Stomach (tissue), 8 donors: ENCODE measurements at regions not wholly inside any gene's neighbourhood (a gene's known extent, or its start where the extent isn't known, plus 50 kb on each side); places are given as distances from the start of the nearest gene placed in this dataset.
A peak's percentile ranks its signal among the peaks of the same experiment; 100 is the strongest.

Source experiments
- DNase-seq, 2 donors: peaks; one replicate each; pipeline versions ENCODE4 v3.0.0 to v3.0.0-alpha.2; 2013 to 2019
- H3K27ac ChIP-seq, 5 donors: fragments of 200-600 bp in 4 of 5; sonication (generic) in 4 of 5; one replicate each; pipeline ENCODE4 v1.5.1; 2013 to 2019; ENCODE audit warnings: mild to moderate bottlenecking in 1 of 5, moderate library complexity in 1 of 5
- H3K27me3 ChIP-seq, 3 donors: fragments of 200-600 bp; sonication (generic); one replicate each; pipeline ENCODE4 v1.5.1; 2017 to 2019; ENCODE audit warnings: mixed run types in 1 of 3
- H3K36me3 ChIP-seq, 4 donors: fragments of 200-600 bp; sonication (generic); 1 replicate in 3 of 4; 2 replicates in 1 of 4; pipeline ENCODE4 v1.5.1; 2016 to 2019
- H3K4me1 ChIP-seq, 4 donors: fragments of 200-600 bp; sonication (generic); one replicate each; pipeline ENCODE4 v1.5.1; 2016 to 2019
- H3K4me3 ChIP-seq, 4 donors: fragments of 200-600 bp; sonication (generic) in 3 of 4; one replicate each; pipeline ENCODE4 v1.5.1; 2016 to 2019; ENCODE audit warnings: mild to moderate bottlenecking in 1 of 4
- H3K9me3 ChIP-seq, 4 donors: fragments of 200-600 bp; sonication (generic); one replicate each; pipeline ENCODE4 v1.5.1; 2016 to 2019
- CTCF ChIP-seq, 7 experiments: fragments of 450-650 bp in 4 of 7; fragments of 200-600 bp in 3 of 7; sonication (generic) in 3 of 7; IDR thresholded peaks; one replicate each; pipeline ENCODE4 v1.5.1; 2016 to 2019; ENCODE audit warnings: antibody characterized with exemption in 7 of 7, control low read depth in 2 of 7, mild to moderate bottlenecking in 1 of 7
- EP300 ChIP-seq: sonication (generic); formaldehyde crosslinking; IDR thresholded peaks from one replicate; pipeline ENCODE4 v1.6.1; 2017; ENCODE audit warnings: antibody characterized with exemption
- POLR2A ChIP-seq, 4 donors: fragments of 450-650 bp; IDR thresholded peaks; one replicate each; pipeline ENCODE4 v1.6.1; 2016; ENCODE audit warnings: antibody characterized with exemption in 4 of 4, control low read depth in 2 of 4, mild to moderate bottlenecking in 1 of 4, moderate library complexity in 1 of 4
- POLR2AphosphoS5 ChIP-seq, 3 donors: sonication (generic); formaldehyde crosslinking; IDR thresholded peaks; one replicate each; pipeline ENCODE4 v1.6.1; 2016; ENCODE audit warnings: antibody characterized with exemption in 3 of 3
- WGBS, 5 donors: extraction: QIAGEN DNeasy Blood & Tissue Kit in 3 of 5; methylation state at CpG; one replicate each; pipeline versions ENCODE4 v1.1.5 to v1.1.7; 2013 to 2018; 5-methylcytosine and 5-hydroxymethylcytosine counted together
- intact Hi-C: fragments of 100-400 bp; cut with DNase I; formaldehyde crosslinking; loops from one replicate; pipeline ENCODE4 v1.15.1; 2023; ENCODE audit warnings: low total_unique reads
- donor health status: healthy with polysubstance abuse.
- donor health status: Bipolar disorder and iron deficiency.
- donor health status: healthy.

GRCh38 chr4:38406243-38406642 lies 257.8 kb upstream of the KLF3 start:
- no peak overlapping the region for H3K27ac ChIP-seq
- intact Hi-C loops, result no loop called here
- H3K9me3 ChIP-seq, result no peaks in the 10 kb centered on the region
- H3K36me3 ChIP-seq, result no peaks in the 10 kb centered on the region
- H3K4me1 ChIP-seq, result no peaks in the 10 kb centered on the region
- TF ChIP-seq EP300, result no peak
- no peak for TF ChIP-seq POLR2A (IDR thresholded peaks at IDR 0.05)
- no peak for TF ChIP-seq POLR2AphosphoS5 (IDR thresholded peaks at IDR 0.05)
- TF ChIP-seq CTCF (IDR thresholded peaks at IDR 0.05), result no peak
- DNase-seq, result no peak
- no peak overlapping the region for H3K4me3 ChIP-seq
- 93 to 100% (median 94%) methylated on average over 3 of the region's 3 CpGs for WGBS, 5 donors
- no peaks in the 10 kb centered on the region for H3K27me3 ChIP-seq

DNA sequence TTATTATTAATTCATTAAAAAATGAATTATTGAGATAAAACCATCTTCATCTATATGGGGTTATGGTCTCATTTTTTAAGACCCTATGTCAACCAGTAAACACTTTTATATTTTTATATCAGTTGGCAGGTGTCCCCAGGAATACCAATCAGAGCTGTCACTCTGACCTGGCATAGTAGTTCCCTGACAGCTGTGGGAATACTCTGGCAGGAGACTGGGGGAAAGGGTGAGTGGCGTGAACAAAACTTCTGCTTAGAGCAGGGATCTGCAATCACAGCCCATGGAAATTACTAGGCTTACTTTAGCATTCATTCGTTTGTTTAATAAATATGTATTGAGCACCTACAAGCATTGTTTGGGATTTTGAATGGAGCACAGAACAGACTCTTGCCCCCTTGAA lies 254.1 kb upstream of the KLF3 start:
- Histone ChIP-seq H3K27ac (no peak overlapping the region), H3K36me3 (no peaks in the 10 kb centered on the region), H3K27me3 (no peaks in the 10 kb centered on the region), H3K4me1 (peaks cover 0 to 11% (median 4%) of the 10 kb centered on the region in 4 donors), H3K4me3 (no peak overlapping the region), H3K9me3 (no peaks in the 10 kb centered on the region)
- WGBS, 5 donors, result 87 to 100% (median 92%) methylated on average over 2 of the region's 2 CpGs
- no peak for TF ChIP-seq EP300
- TF ChIP-seq POLR2A (IDR thresholded peaks at IDR 0.05), result no peak
- no peak for TF ChIP-seq POLR2AphosphoS5 (IDR thresholded peaks at IDR 0.05)
- no peak for TF ChIP-seq CTCF (IDR thresholded peaks at IDR 0.05)
- intact Hi-C loops, result no loop called here
- no peak for DNase-seq

- H3K4me1 ChIP-seq, result peaks cover 0 to 11% (median 4%) of the 10 kb centered on the region in 4 donors
- no peak for DNase-seq
- 68 to 84% (median 72%) methylated on average over 4 of the region's 4 CpGs for WGBS, 5 donors
- H3K36me3 ChIP-seq, result no peaks in the 10 kb centered on the region
- intact Hi-C loops, result no loop called here
- TF ChIP-seq POLR2AphosphoS5 (IDR thresholded peaks at IDR 0.05) (no peak), CTCF (IDR thresholded peaks at IDR 0.05) (no peak), POLR2A (IDR thresholded peaks at IDR 0.05) (no peak), EP300 (no peak)
- H3K9me3 ChIP-seq, result no peaks in the 10 kb centered on the region
- no peaks in the 10 kb centered on the region for H3K27me3 ChIP-seq
- no peak overlapping the region for H3K4me3 ChIP-seq
- no peak overlapping the region for H3K27ac ChIP-seq
Measured at GRCh38 chr4:38411092-38411491, 252.9 kb upstream of the KLF3 start.

DNA sequence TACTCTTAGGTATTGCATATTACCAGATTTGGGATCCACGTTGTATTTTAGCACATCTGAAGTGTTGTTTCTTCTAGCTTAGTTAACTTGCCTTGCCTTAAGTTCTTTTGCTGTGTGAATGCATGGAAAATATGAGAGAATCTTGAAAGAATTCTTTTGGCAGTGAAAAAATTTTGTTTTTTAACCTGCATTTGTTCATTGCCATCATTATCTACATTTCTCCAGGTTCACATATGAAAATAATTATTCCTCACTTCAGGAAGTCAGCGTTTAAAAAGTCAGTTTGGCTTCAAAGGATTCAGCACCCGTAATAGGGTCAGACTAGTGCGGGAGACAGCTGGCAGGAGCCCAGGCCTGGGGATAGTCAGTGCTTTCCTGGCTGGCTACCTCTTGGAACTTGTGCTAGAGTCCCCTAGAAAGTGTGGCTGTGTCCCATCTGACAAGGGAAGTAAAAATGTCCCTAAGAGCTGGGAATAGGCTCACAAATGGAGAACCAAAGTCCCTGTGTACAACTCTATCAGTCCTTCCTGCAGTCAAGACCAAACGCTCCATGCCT lies 251.9 kb upstream of the KLF3 start:
- Histone ChIP-seq H3K4me1 (peaks cover 0 to 11% (median 4%) of the 10 kb centered on the region in 4 donors), H3K27me3 (no peaks in the 10 kb centered on the region), H3K27ac (no peak overlapping the region), H3K9me3 (no peaks in the 10 kb centered on the region), H3K4me3 (no peak overlapping the region), H3K36me3 (no peaks in the 10 kb centered on the region)
- TF ChIP-seq POLR2AphosphoS5 (IDR thresholded peaks at IDR 0.05) (no peak), POLR2A (IDR thresholded peaks at IDR 0.05) (no peak), EP300 (no peak), CTCF (IDR thresholded peaks at IDR 0.05) (no peak)
- peak in 1 of 2 donors; percentile 22 for DNase-seq
- WGBS, 5 donors, result 47 to 70% (median 55%) methylated on average over 5 of the region's 5 CpGs
- intact Hi-C loops, result no loop called here
